HEK293T (cell line): ENCODE measurements at regions not wholly inside any gene's neighbourhood (a gene's known extent, or its start where the extent isn't known, plus 50 kb on each side); places are given as distances from the start of the nearest gene placed in this dataset.

Source experiments
- ARNT ChIP-seq: fragments of 450-650 bp; IDR thresholded peaks from 2 replicates; pipeline ENCODE4 v1.6.1; 2017; ENCODE audit warnings: mild to moderate bottlenecking
- BHLHE40 ChIP-seq: fragments of 450-650 bp; IDR thresholded peaks from 2 replicates; pipeline ENCODE4 v1.6.1; 2016; ENCODE audit warnings: mild to moderate bottlenecking, moderate library complexity, borderline replicate concordance
- CTBP1 ChIP-seq: fragments of 450-650 bp; IDR thresholded peaks from 2 replicates; pipeline ENCODE4 v1.6.1; 2016; ENCODE audit warnings: borderline replicate concordance
- ELF4 ChIP-seq: fragments of 450-650 bp; IDR thresholded peaks from 2 replicates; pipeline ENCODE4 v1.6.1; 2017; ENCODE audit warnings: antibody characterized with exemption
- FOXA1 ChIP-seq: fragments of 450-650 bp; IDR thresholded peaks from 2 replicates; pipeline ENCODE4 v1.6.1; 2016; ENCODE audit warnings: mild to moderate bottlenecking
- FOXK2 ChIP-seq: fragments of 450-650 bp; IDR thresholded peaks from 2 replicates; pipeline ENCODE4 v1.6.1; 2016; ENCODE audit warnings: mild to moderate bottlenecking
- LEF1 ChIP-seq: fragments of 450-650 bp; IDR thresholded peaks from 2 replicates; pipeline ENCODE4 v1.6.1; 2017; ENCODE audit warnings: mild to moderate bottlenecking, borderline replicate concordance
- NFRKB ChIP-seq: fragments of 450-650 bp; IDR thresholded peaks from 2 replicates; pipeline ENCODE4 v1.6.1; 2016; ENCODE audit warnings: mild to moderate bottlenecking, moderate library complexity
- SP1 ChIP-seq: fragments of 450-650 bp; IDR thresholded peaks from 2 replicates; pipeline ENCODE4 v1.6.1; 2017
- SUZ12 ChIP-seq: fragments of 450-650 bp; IDR thresholded peaks from 2 replicates; pipeline ENCODE4 v1.6.1; 2016; ENCODE audit warnings: mild to moderate bottlenecking
- ZNF384 ChIP-seq: fragments of 450-650 bp; IDR thresholded peaks from 2 replicates; pipeline ENCODE4 v1.6.1; 2016

GRCh38 chr4:57172065-57172464, 61.9 kb upstream of the IGFBP7 start:
- TF ChIP-seq BHLHE40 = no peak
- TF ChIP-seq SUZ12 = no peak
- no peak for TF ChIP-seq FOXK2
- no peak for TF ChIP-seq SP1
- no peak for TF ChIP-seq NFRKB
- no peak for TF ChIP-seq ELF4
- no peak for TF ChIP-seq ARNT
- no peak for TF ChIP-seq ZNF384
- TF ChIP-seq FOXA1 = no peak
- TF ChIP-seq CTBP1 = no peak
- TF ChIP-seq LEF1 = no peak
